WTC11 (cell line): ENCODE measurements at regions not wholly inside any gene's neighbourhood (a gene's known extent, or its start where the extent isn't known, plus 50 kb on each side); places are given as distances from the start of the nearest gene placed in this dataset.

Experiments
- ATAC-seq: fragments of 200-7000 bp; cut with Tn5 transposase; 2 replicates; pipeline ENCODE4 v1.10.0; 2021; ENCODE audit warnings: mild to moderate bottlenecking, moderate library complexity
- CTCF ChIA-PET: fragments of 300-600 bp; sonication (Branson Sonifier 250); formaldehyde crosslinking; loops from one replicate; lab custom pipeline; 2021; ENCODE audit warnings: antibody characterized with exemption; lab: Charles Lee
- POLR2A ChIA-PET: fragments of 350-600 bp; sonication (Branson Sonifier 250); formaldehyde crosslinking; loops from one replicate; lab custom pipeline; 2021; ENCODE audit warnings: antibody characterized with exemption; lab: Charles Lee
- DNase-seq: peaks from one replicate; pipeline ENCODE4 v3.0.0; 2021; ENCODE audit warnings: low spot score
- H3K27ac Mint-ChIP-seq: 2 replicates; pipeline ENCODE4 v1.8.0; 2021; ENCODE audit warnings: mixed read lengths
- H3K27me3 Mint-ChIP-seq: 2 replicates; pipeline ENCODE4 v1.8.0; 2021; ENCODE audit warnings: low read depth, mild to moderate bottlenecking, moderate library complexity, mixed read lengths
- H3K36me3 Mint-ChIP-seq: 2 replicates; pipeline ENCODE4 v1.8.0; 2021; ENCODE audit warnings: mixed read lengths
- H3K4me1 Mint-ChIP-seq: 2 replicates; pipeline ENCODE4 v1.8.0; 2022; ENCODE audit warnings: mixed read lengths
- H3K4me3 Mint-ChIP-seq: 2 replicates; pipeline ENCODE4 v1.8.0; 2021; ENCODE audit warnings: mild to moderate bottlenecking, moderate library complexity, mixed read lengths
- H3K9me3 Mint-ChIP-seq: 2 replicates; pipeline ENCODE4 v1.8.0; 2021; ENCODE audit warnings: mixed read lengths
- ATF6 ChIP-seq: sonication (generic); formaldehyde crosslinking; IDR thresholded peaks from 2 replicates; pipeline ENCODE4 v1.8.1; 2023; ENCODE audit warnings: mild to moderate bottlenecking, missing genetic modification reagents
- CTCF ChIP-seq: fragments of 200-600 bp; IDR thresholded peaks from 2 replicates; pipeline ENCODE4 v1.8.0; 2022; ENCODE audit warnings: antibody characterized with exemption
- E2F5 ChIP-seq: sonication (generic); formaldehyde crosslinking; IDR thresholded peaks from 2 replicates; pipeline ENCODE4 v1.8.1; 2022; ENCODE audit warnings: mild to moderate bottlenecking, moderate library complexity, missing genetic modification reagents
- ETV6 ChIP-seq: sonication (generic); formaldehyde crosslinking; IDR thresholded peaks from 2 replicates; pipeline ENCODE4 v1.8.1; 2022; ENCODE audit warnings: mild to moderate bottlenecking, missing genetic modification reagents
- FOXJ3 ChIP-seq: sonication (generic); formaldehyde crosslinking; IDR thresholded peaks from 2 replicates; pipeline ENCODE4 v1.9.0; 2021; ENCODE audit warnings: missing genetic modification reagents, mild to moderate bottlenecking, borderline replicate concordance
- FOXK1 ChIP-seq: sonication (generic); formaldehyde crosslinking; IDR thresholded peaks from 2 replicates; pipeline ENCODE4 v1.8.0; 2022; ENCODE audit warnings: mild to moderate bottlenecking, moderate library complexity, missing genetic modification reagents
- FOXP4 ChIP-seq: sonication (generic); formaldehyde crosslinking; IDR thresholded peaks from 2 replicates; pipeline ENCODE4 v1.8.0; 2022; ENCODE audit warnings: mild to moderate bottlenecking, missing genetic modification reagents
- MAX ChIP-seq: sonication (generic); formaldehyde crosslinking; IDR thresholded peaks from 2 replicates; pipeline ENCODE4 v1.8.0; 2022; ENCODE audit warnings: mild to moderate bottlenecking, missing genetic modification reagents
- NFATC4 ChIP-seq: fragments of 250-450 bp; sonication (Bioruptor Pico); IDR thresholded peaks from 2 replicates; pipeline ENCODE4 v1.9.0; 2021; ENCODE audit warnings: mild to moderate bottlenecking
- NFE2L1 ChIP-seq: sonication (generic); formaldehyde crosslinking; IDR thresholded peaks from 2 replicates; pipeline ENCODE4 v1.8.1; 2023; ENCODE audit warnings: missing genetic modification reagents
- TCF7 ChIP-seq: sonication (generic); formaldehyde crosslinking; IDR thresholded peaks from 2 replicates; pipeline ENCODE4 v1.8.0; 2022; ENCODE audit warnings: mild to moderate bottlenecking, low read depth, missing genetic modification reagents, moderate library complexity
- TEAD1 ChIP-seq: sonication (generic); formaldehyde crosslinking; IDR thresholded peaks from 2 replicates; pipeline ENCODE4 v1.8.0; 2022; ENCODE audit warnings: mild to moderate bottlenecking, missing genetic modification reagents
- ZBTB21 ChIP-seq: sonication (generic); formaldehyde crosslinking; IDR thresholded peaks from 2 replicates; pipeline ENCODE4 v1.8.1; 2023; ENCODE audit warnings: mild to moderate bottlenecking, missing genetic modification reagents, borderline replicate concordance
- ZNF138 ChIP-seq: sonication (generic); formaldehyde crosslinking; conservative IDR thresholded peaks from 2 replicates; pipeline ENCODE4 v1.8.1; 2022; ENCODE audit warnings: mild to moderate bottlenecking, moderate library complexity, missing genetic modification reagents
- ZNF263 ChIP-seq: sonication (generic); formaldehyde crosslinking; IDR thresholded peaks from 2 replicates; pipeline ENCODE4 v1.8.1; 2022; ENCODE audit warnings: low read depth, mild to moderate bottlenecking, moderate library complexity, missing genetic modification reagents
- ZNF416 ChIP-seq: fragments of 250-450 bp; sonication (Bioruptor Pico); IDR thresholded peaks from 2 replicates; pipeline ENCODE4 v1.9.0; 2021; ENCODE audit warnings: mild to moderate bottlenecking, inconsistent platforms
- ZNF671 ChIP-seq: fragments of 250-450 bp; sonication (Bioruptor Pico); IDR thresholded peaks from 2 replicates; pipeline ENCODE4 v1.8.0; 2021; ENCODE audit warnings: mild to moderate bottlenecking
- TF ChIP-seq, protein P1 (sequence below): sonication (generic); formaldehyde crosslinking; IDR thresholded peaks from 2 replicates; pipeline ENCODE4 v1.8.1; 2023; ENCODE audit warnings: mild to moderate bottlenecking, missing genetic modification reagents, moderate library complexity
- TF ChIP-seq, protein P2 (sequence below): fragments of 250-450 bp; sonication (Bioruptor Pico); IDR thresholded peaks from 2 replicates; pipeline ENCODE4 v2.1.2; 2022; ENCODE audit warnings: mild to moderate bottlenecking, moderate library complexity
- TF ChIP-seq, protein P3 (sequence below): sonication (generic); formaldehyde crosslinking; IDR thresholded peaks from 2 replicates; pipeline ENCODE4 v1.8.1; 2022; ENCODE audit warnings: mild to moderate bottlenecking, missing genetic modification reagents, moderate library complexity, borderline replicate concordance

- ATAC-seq: no peak
- Mint-ChIP-seq H3K4me1 (peaks cover 35% of the 10 kb centered on the region), H3K9me3 (0 out of 2 replicates have a peak, but pooled peaks cover 5% of the 10 kb centered on the region), H3K27ac (no peak overlapping the region), H3K36me3 (no peaks in the 10 kb centered on the region), H3K27me3 (no peaks in the 10 kb centered on the region; the same call in 1 of the 2 replicates), H3K4me3 (no peak overlapping the region)
- DNase-seq: no peak
- POLR2A ChIA-PET: no interaction called here
- CTCF ChIA-PET: interaction anchor here (2.0 kb wide), 1 partner anchor 83 kb away, joined by 6 read pairs; no protein-coding TSS in a partner anchor
- TF ChIP-seq ZBTB21 (CRISPR knock-in tag) (no peak), ZNF263 (CRISPR knock-in tag) (no peak), TCF7 (CRISPR knock-in tag) (no peak), FOXJ3 (no peak), MAX (no peak), ATF6 (CRISPR knock-in tag) (no peak), FOXK1 (CRISPR knock-in tag) (no peak), ZNF416 (no peak), ETV6 (CRISPR knock-in tag) (no peak), FOXP4 (CRISPR knock-in tag) (no peak), NFE2L1 (CRISPR knock-in tag) (no peak), ZNF138 (no peak), NFATC4 (CRISPR knock-in tag) (no peak), TEAD1 (CRISPR knock-in tag) (no peak), ZNF671 (CRISPR knock-in tag) (no peak), E2F5 (CRISPR knock-in tag) (no peak), CTCF (no peak)
- TF ChIP-seq, protein P1, sequence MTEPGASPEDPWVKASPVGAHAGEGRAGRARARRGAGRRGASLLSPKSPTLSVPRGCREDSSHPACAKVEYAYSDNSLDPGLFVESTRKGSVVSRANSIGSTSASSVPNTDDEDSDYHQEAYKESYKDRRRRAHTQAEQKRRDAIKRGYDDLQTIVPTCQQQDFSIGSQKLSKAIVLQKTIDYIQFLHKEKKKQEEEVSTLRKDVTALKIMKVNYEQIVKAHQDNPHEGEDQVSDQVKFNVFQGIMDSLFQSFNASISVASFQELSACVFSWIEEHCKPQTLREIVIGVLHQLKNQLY (CRISPR knock-in tag): no peak
- TF ChIP-seq, protein P2, sequence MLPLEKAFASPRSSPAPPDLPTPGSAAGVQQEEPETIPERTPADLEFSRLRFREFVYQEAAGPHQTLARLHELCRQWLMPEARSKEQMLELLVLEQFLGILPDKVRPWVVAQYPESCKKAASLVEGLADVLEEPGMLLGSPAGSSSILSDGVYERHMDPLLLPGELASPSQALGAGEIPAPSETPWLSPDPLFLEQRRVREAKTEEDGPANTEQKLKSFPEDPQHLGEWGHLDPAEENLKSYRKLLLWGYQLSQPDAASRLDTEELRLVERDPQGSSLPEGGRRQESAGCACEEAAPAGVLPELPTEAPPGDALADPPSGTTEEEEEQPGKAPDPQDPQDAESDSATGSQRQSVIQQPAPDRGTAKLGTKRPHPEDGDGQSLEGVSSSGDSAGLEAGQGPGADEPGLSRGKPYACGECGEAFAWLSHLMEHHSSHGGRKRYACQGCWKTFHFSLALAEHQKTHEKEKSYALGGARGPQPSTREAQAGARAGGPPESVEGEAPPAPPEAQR (CRISPR knock-in tag): no peak
- TF ChIP-seq, protein P3, sequence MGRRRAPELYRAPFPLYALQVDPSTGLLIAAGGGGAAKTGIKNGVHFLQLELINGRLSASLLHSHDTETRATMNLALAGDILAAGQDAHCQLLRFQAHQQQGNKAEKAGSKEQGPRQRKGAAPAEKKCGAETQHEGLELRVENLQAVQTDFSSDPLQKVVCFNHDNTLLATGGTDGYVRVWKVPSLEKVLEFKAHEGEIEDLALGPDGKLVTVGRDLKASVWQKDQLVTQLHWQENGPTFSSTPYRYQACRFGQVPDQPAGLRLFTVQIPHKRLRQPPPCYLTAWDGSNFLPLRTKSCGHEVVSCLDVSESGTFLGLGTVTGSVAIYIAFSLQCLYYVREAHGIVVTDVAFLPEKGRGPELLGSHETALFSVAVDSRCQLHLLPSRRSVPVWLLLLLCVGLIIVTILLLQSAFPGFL: no peak
Observed at GRCh38 chr2:145669301-145669700, 1149.4 kb upstream of the ZEB2 start.
